Fibroblast of villous mesenchyme (primary cell): ENCODE measurements at regions not wholly inside any gene's neighbourhood (a gene's known extent, or its start where the extent isn't known, plus 50 kb on each side); places are given as distances from the start of the nearest gene placed in this dataset.

Source experiments
- DNase-seq: peaks from one replicate; pipeline ENCODE4 v3.0.0-alpha.2; 2010; ENCODE audit warnings: low read depth
- H3K4me3 ChIP-seq: 2 replicates; pipeline ENCODE4 v1.5.1; 2011; ENCODE audit warnings: low read depth, mild to moderate bottlenecking, low read length
- CTCF ChIP-seq: IDR thresholded peaks from 2 replicates; pipeline ENCODE4 v1.5.1; 2012; ENCODE audit warnings: low read depth, mild to moderate bottlenecking, low read length; ENCODE audit not compliant: insufficient read depth

GRCh38 chr14:71339650-71340415, 432.6 kb downstream of the PCNX1 start:
- no peak overlapping the region for H3K4me3 ChIP-seq
- DNase-seq: no peak
- no peak for TF ChIP-seq CTCF

GRCh38 chr14:71341156-71341555, 433.9 kb downstream of the PCNX1 start:
- H3K4me3 ChIP-seq: no peak overlapping the region
- no peak for TF ChIP-seq CTCF
- DNase-seq: no peak

- no peak for DNase-seq
- TF ChIP-seq CTCF: no peak
- H3K4me3 ChIP-seq: no peak overlapping the region
Observed at GRCh38 chr14:71343724-71344123, 436.5 kb downstream of the PCNX1 start.

GRCh38 chr14:71344506-71344905, 437.2 kb downstream of the PCNX1 start:
- TF ChIP-seq CTCF: no peak
- no peak for DNase-seq
- no peak overlapping the region for H3K4me3 ChIP-seq

GRCh38 chr14:71346685-71347084, 439.4 kb downstream of the PCNX1 start:
- DNase-seq: no peak
- TF ChIP-seq CTCF: no peak
- H3K4me3 ChIP-seq: no peak overlapping the region

GRCh38 chr14:71348394-71348793, 441.1 kb downstream of the PCNX1 start:
- TF ChIP-seq CTCF: no peak
- no peak overlapping the region for H3K4me3 ChIP-seq
- DNase-seq: no peak

GRCh38 chr14:71348817-71349216, 441.6 kb downstream of the PCNX1 start:
- H3K4me3 ChIP-seq: no peak overlapping the region
- no peak for DNase-seq
- no peak for TF ChIP-seq CTCF
